Stimulated activated CD4-positive, alpha-beta T cell treated with anti-CD3 and anti-CD28 coated beads, Interleukin-1b, Interleukin-23, amount 100 ng/mL, for 48 hours (primary cell): ENCODE measurements at regions not wholly inside any gene's neighbourhood (a gene's known extent, or its start where the extent isn't known, plus 50 kb on each side); places are given as distances from the start of the nearest gene placed in this dataset.

Source experiments
- DNase-seq: peaks from one replicate; pipeline ENCODE4 v3.0.0-alpha.2; 2020

- DNase-seq, result no peak
These were observed 353.1 kb upstream of the NR3C2 start for GRCh38 chr4:148795156-148795864.

DNA sequence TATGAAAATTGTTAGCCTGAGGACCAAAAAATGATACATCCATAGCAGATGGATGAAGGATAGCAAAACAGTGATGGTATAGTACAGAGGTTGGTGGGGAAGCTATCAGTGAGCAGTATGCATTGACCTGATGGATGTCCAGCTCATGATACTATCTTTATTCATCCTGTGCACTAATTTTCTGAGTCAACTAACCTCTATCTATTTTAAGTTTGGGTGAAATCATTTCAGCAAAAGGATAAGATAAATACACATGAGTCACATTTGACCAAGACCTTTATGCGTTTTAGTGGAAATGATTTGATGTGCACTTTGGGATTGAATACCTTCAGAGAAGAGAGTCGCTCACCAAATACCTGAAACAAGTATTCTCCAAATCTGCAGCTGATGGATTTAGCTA lies 351.0 kb upstream of the NR3C2 start:
- no peak for DNase-seq

- no peak for DNase-seq
These were observed 348.5 kb upstream of the NR3C2 start for GRCh38 chr4:148790691-148791090.

GRCh38 chr4:148790246-148790645 lies 348.0 kb upstream of the NR3C2 start:
- no peak for DNase-seq

GRCh38 chr4:148787831-148788477 lies 345.7 kb upstream of the NR3C2 start:
- no peak for DNase-seq

GRCh38 chr4:148787285-148787684 lies 345.1 kb upstream of the NR3C2 start:
- no peak for DNase-seq

GRCh38 chr4:148786699-148787098 lies 344.5 kb upstream of the NR3C2 start:
- DNase-seq, result no peak

DNA sequence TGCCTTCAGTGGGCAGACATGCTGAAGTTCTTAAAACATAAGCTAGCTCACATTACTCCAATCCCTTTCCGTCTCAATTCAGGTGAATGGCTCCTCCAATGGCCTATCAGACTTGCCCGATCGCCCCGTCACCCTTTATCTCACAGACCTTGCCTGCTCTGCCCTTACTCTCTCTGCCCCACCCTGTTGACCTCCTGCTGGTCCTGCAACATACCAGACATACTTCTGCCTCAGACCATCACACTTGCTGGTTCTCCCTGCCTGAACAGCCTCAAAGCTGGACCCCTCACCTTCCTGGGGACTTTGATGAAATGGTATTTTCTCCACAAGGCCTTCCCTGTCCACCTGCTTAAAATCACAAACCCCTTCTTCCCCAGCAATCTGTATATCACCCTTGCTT lies 340.1 kb upstream of the NR3C2 start:
- no peak for DNase-seq

- no peak for DNase-seq
These were observed 338.3 kb upstream of the NR3C2 start for GRCh38 chr4:148780426-148781005.

- DNase-seq, result no peak
These were observed 337.6 kb upstream of the NR3C2 start for GRCh38 chr4:148779771-148780170.

DNA sequence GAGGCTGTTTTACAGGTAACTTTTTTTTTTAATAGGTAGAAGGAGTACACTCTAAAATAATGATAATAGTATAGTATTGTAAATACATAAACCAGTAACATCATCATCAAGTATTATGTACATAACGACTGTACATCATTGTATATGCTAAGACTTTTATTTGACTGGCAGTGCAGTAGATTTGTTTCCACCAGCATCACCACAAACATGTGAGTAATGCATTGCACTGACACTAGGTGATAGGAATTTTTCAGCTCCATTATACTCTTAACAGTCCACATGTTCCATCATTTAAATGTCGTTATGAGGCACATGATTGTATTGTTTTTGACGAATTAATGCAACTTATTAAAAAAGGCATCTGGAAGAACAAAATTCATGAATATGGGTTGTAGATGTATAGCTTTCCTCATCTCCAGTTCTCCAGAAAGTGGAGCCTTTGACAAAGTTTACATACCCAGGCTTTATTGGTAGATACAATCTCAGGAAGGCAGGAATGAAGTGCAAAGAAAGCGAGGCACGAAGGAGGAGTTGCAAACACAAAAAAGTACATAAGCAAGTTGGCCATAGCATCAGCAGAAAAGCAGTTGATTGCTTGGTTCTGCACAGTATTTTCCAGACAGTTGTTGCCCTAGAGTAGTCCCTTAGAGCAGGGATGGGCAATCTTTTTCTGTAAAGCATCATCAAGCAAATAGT lies 336.9 kb upstream of the NR3C2 start:
- no peak for DNase-seq

- DNase-seq, result no peak
These were observed 334.7 kb upstream of the NR3C2 start for GRCh38 chr4:148776941-148777340.

DNA sequence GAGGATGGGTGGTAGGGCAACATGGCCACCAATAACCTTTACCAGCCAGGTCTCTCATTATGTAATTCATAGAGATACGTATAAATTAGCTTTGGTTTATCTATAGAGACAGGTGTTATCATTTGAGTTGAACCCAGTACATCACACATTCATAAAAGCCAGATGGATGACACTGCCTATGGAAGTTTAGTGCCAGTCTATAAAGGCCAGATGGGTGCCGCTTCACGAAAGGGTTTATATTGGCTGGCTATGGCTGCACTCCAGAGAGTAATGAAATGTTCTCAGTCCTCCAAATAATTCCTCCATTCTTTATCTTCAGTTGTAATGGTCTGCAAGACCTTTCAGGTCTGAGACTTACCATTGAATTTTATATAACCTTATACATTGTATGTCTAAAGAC lies 331.9 kb upstream of the NR3C2 start:
- DNase-seq, result no peak

- no peak for DNase-seq
These were observed 331.1 kb upstream of the NR3C2 start for GRCh38 chr4:148773313-148773712.

GRCh38 chr4:148770848-148771247 lies 328.6 kb upstream of the NR3C2 start:
- no peak for DNase-seq

DNA sequence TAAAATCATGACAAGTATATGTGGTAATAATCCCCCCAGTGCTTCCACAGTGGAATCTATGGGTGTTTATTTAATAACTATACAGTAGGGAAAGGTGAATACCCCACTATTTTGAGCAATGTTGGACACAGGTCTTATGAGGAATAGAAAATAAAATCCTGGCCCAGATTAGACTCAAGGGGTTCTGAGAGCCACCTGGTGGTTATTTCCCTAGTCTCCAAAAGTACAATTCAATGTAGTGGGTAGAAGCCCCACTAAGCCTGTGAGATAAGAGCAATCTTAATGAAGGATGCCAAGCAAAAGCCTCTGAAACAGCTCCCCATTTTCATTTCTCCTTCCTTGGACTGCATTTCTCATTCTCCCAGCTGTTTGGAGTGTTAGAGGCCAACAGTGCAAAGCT lies 328.2 kb upstream of the NR3C2 start:
- no peak for DNase-seq

DNA sequence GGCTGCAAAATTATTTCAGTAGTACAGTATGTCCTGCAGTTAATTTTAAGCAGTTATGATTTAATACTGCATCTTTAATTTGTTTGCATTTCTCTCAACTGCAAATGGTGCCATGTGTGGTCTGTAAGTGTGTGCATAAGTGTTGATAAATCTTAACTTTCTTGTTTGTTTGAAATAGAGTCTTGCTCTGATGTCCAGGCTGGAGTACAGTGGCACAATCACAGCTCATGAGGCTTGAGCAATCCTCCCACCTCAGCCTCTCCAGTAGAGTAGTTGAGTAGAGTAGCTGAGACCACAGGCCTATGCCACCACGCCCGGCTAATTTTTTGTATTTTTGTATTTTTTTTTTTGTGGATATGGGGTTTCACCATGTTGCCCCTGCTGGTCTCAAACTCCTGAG lies 322.5 kb upstream of the NR3C2 start:
- no peak for DNase-seq

GRCh38 chr4:148757171-148757570 lies 315.0 kb upstream of the NR3C2 start:
- DNase-seq, result no peak

GRCh38 chr4:148749403-148749802 lies 307.2 kb upstream of the NR3C2 start:
- no peak for DNase-seq

GRCh38 chr4:148747721-148748268 lies 305.6 kb upstream of the NR3C2 start:
- DNase-seq, result no peak

GRCh38 chr4:148740701-148741100 lies 298.5 kb upstream of the NR3C2 start:
- DNase-seq, result no peak

DNA sequence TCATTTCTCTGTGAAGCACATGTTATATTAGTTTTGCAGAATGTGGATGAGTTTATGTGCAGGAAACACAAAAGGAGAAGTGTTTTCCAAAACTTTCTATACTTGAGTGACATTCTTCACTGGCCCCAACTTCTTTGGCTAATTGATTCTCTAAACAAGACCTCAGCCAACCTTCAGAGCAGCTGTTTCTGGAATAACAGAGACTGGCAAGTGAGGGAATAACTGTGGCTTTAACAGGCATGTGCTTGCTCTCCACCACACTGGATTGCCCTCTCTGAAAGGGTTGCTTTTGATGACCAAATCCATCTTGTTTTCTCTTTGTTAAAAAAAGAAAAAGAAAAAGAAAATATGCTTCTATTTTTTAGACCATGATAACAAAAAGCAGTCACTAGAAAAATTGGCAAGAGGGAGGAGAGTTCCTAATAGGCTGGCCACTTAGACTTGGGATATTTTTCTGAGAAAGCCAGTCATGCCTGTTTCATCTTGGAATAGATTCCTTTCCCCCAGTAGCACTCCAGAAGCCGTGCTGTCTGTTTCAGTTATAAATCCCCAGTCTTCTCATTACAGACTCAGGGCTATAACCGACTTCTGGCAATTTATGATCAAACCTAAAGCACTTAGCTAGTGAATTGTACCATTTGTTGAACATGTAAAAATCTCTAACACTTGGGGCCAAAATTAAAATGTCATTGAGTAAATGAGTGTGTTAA lies 295.0 kb upstream of the NR3C2 start:
- no peak for DNase-seq
